Activated naive CD4-positive, alpha-beta T cell (primary cell): ENCODE measurements at regions not wholly inside any gene's neighbourhood (a gene's known extent, or its start where the extent isn't known, plus 50 kb on each side); places are given as distances from the start of the nearest gene placed in this dataset.

ENCODE experiments used
- DNase-seq, 4 experiments: peaks; one replicate each; lab custom pipeline; 2025; lab: John Stamatoyannopoulos, UW

GRCh38 chr14:22337521-22337920 lies 251.5 kb downstream of the DAD1 start:
- no peak for DNase-seq

- DNase-seq: no peak
Measured at GRCh38 chr14:22336031-22336430, 253.0 kb downstream of the DAD1 start.

GRCh38 chr14:22334627-22335026 lies 254.4 kb downstream of the DAD1 start:
- DNase-seq: no peak

- DNase-seq: no peak
Measured at GRCh38 chr14:22334275-22334577, 254.8 kb downstream of the DAD1 start.

GRCh38 chr14:22333422-22334274 lies 255.4 kb downstream of the DAD1 start:
- no peak for DNase-seq

GRCh38 chr14:22332686-22333421 lies 256.2 kb downstream of the DAD1 start:
- DNase-seq: no peak

- no peak for DNase-seq
Measured at GRCh38 chr14:22329371-22329770, 259.7 kb downstream of the DAD1 start.

- DNase-seq: no peak
Measured at GRCh38 chr14:22325676-22326400, 263.2 kb downstream of the DAD1 start.

- no peak for DNase-seq
Measured at GRCh38 chr14:22320362-22320750, 268.7 kb downstream of the DAD1 start.

- no peak for DNase-seq
Measured at GRCh38 chr14:22319526-22320361, 269.3 kb downstream of the DAD1 start.

- DNase-seq: no peak
Measured at GRCh38 chr14:22318951-22319350, 270.1 kb downstream of the DAD1 start.

GRCh38 chr14:22316473-22316872 lies 272.6 kb downstream of the DAD1 start:
- no peak for DNase-seq

- no peak for DNase-seq
Measured at GRCh38 chr14:22315336-22315735, 273.7 kb downstream of the DAD1 start.

- DNase-seq: no peak
Measured at GRCh38 chr14:22314183-22314820, 274.7 kb downstream of the DAD1 start.

- no peak for DNase-seq
Measured at GRCh38 chr14:22313172-22313801, 275.7 kb downstream of the DAD1 start.

- no peak for DNase-seq
Measured at GRCh38 chr14:22311636-22312035, 277.4 kb downstream of the DAD1 start.

GRCh38 chr14:22305607-22306006 lies 283.4 kb downstream of the DAD1 start:
- DNase-seq: no peak

GRCh38 chr14:22304326-22304725 lies 284.7 kb downstream of the DAD1 start:
- DNase-seq: no peak

GRCh38 chr14:22303589-22304195 lies 285.3 kb downstream of the DAD1 start:
- DNase-seq: no peak

- DNase-seq: no peak
Measured at GRCh38 chr14:22300646-22301045, 288.4 kb downstream of the DAD1 start.

GRCh38 chr14:22297376-22297775 lies 291.6 kb downstream of the DAD1 start:
- no peak for DNase-seq
